PC-3 (cell line): ENCODE measurements at regions not wholly inside any gene's neighbourhood (a gene's known extent, or its start where the extent isn't known, plus 50 kb on each side); places are given as distances from the start of the nearest gene placed in this dataset.
"Not testable (repeated sequence)": the region's sequence is repeated elsewhere in the genome, so short reads cannot be mapped to it uniquely, and the experiment has no call there.

ENCODE experiments used
- ATAC-seq: fragments of 200-7000 bp; cut with Tn5 transposase; 2 replicates; pipeline ENCODE4 v1.9.1; 2020; ENCODE audit warnings: mild to moderate bottlenecking, moderate library complexity
- BruUV-seq: library from RNA; stranded (reverse); fragments of 400-500 nt; replicated peaks from 2 replicates; lab custom pipeline; 2021; lab: Mats Ljungman, UMichigan
- CTCF ChIA-PET: fragments of 300-600 bp; sonication (Branson Sonifier 250); formaldehyde crosslinking; loops from one replicate; lab custom pipeline; 2022; ENCODE audit warnings: antibody characterized with exemption; lab: Charles Lee
- POLR2A ChIA-PET: fragments of 300-600 bp; sonication (Branson Sonifier 250); formaldehyde crosslinking; loops from one replicate; lab custom pipeline; 2022; ENCODE audit warnings: antibody characterized with exemption; ENCODE audit not compliant: unreplicated experiment; lab: Charles Lee
- DNase-seq: peaks from one replicate; pipeline ENCODE4 v3.0.0-alpha.2; 2015
- H2AFZ ChIP-seq: fragments of 300-600 bp; sonication (generic); 2 replicates; pipeline ENCODE4 v1.6.0; 2016; ENCODE audit warnings: antibody characterized with exemption, low read length
- H3F3A ChIP-seq: fragments of 300-600 bp; sonication (generic); one replicate; pipeline ENCODE4 v1.6.0; 2017; ENCODE audit warnings: antibody characterized with exemption, low read length, control low read depth, mild to moderate bottlenecking; ENCODE audit not compliant: unreplicated experiment
- H3K27ac ChIP-seq: fragments of 300-600 bp; sonication (generic); 2 replicates; pipeline ENCODE4 v1.5.1; 2016; ENCODE audit warnings: mild to moderate bottlenecking, low read length
- H3K27me3 ChIP-seq: fragments of 300-600 bp; sonication (generic); 2 replicates; pipeline ENCODE4 v1.6.1; 2016; ENCODE audit warnings: low read length, mixed read lengths
- H3K36me3 ChIP-seq: fragments of 300-600 bp; sonication (generic); 2 replicates; pipeline ENCODE4 v1.6.1; 2016; ENCODE audit warnings: low read depth, mixed run types, low read length, mixed read lengths
- H3K4me1 ChIP-seq: fragments of 300-600 bp; sonication (generic); 2 replicates; pipeline ENCODE4 v1.5.1; 2016; ENCODE audit warnings: low read length; ENCODE audit not compliant: insufficient read depth
- H3K4me2 ChIP-seq: fragments of 300-600 bp; sonication (generic); 2 replicates; pipeline ENCODE4 v1.6.0; 2016; ENCODE audit warnings: low read length
- H3K4me3 ChIP-seq: fragments of 300-600 bp; sonication (generic); 2 replicates; pipeline ENCODE4 v1.5.1; 2016; ENCODE audit warnings: mild to moderate bottlenecking, low read length, mixed read lengths
- H3K79me2 ChIP-seq: fragments of 300-600 bp; sonication (generic); 2 replicates; pipeline ENCODE4 v1.6.1; 2017; ENCODE audit warnings: low read length, mixed read lengths
- H3K9ac ChIP-seq: fragments of 300-600 bp; sonication (generic); 2 replicates; pipeline ENCODE4 v1.6.0; 2016; ENCODE audit warnings: mild to moderate bottlenecking, low read length
- H3K9me2 ChIP-seq: fragments of 300-600 bp; sonication (generic); replicated peaks from 2 replicates; pipeline ENCODE4 v1.6.1; 2016; ENCODE audit warnings: mixed run types, low read length, mixed read lengths
- H3K9me3 ChIP-seq: fragments of 300-600 bp; sonication (generic); 2 replicates; pipeline ENCODE4 v1.6.1; 2016; ENCODE audit warnings: low read length, mixed read lengths
- H4K20me1 ChIP-seq: fragments of 300-600 bp; sonication (generic); 2 replicates; pipeline ENCODE4 v1.6.1; 2016; ENCODE audit warnings: low read length, mixed read lengths
- EZH2 ChIP-seq: fragments of 300-600 bp; sonication (generic); IDR thresholded peaks from one replicate; pipeline ENCODE4 v1.6.1; 2017; ENCODE audit warnings: antibody characterized with exemption, mild to moderate bottlenecking, low read length; ENCODE audit not compliant: unreplicated experiment
- EZH2phosphoT487 ChIP-seq: fragments of 300-600 bp; sonication (generic); IDR thresholded peaks from 2 replicates; pipeline ENCODE4 v1.6.1; 2018; ENCODE audit warnings: mild to moderate bottlenecking, antibody characterized with exemption, low read length, borderline replicate concordance
- intact Hi-C: fragments of 100-400 bp; cut with micrococcal nuclease; formaldehyde crosslinking; loops from 2 replicates; pipeline ENCODE4 v1.9.0; 2023
- TF ChIP-seq, protein P1 (sequence below): fragments of 300-600 bp; sonication (generic); conservative IDR thresholded peaks from 2 replicates; pipeline ENCODE4 v1.5.1; 2017; ENCODE audit warnings: antibody characterized with exemption, low read depth, mild to moderate bottlenecking, low read length

- ATAC-seq = no peak
- POLR2A ChIA-PET = no interaction called here
Measured at GRCh38 chr2:138424436-138425140, 77.0 kb upstream of the SPOPL start.

GRCh38 chr2:138426116-138426515 lies 75.5 kb upstream of the SPOPL start:
- H3K27me3 ChIP-seq, ATAC-seq, H3F3A ChIP-seq, H3K4me3 ChIP-seq, H3K9me3 ChIP-seq, CTCF ChIA-PET, H4K20me1 ChIP-seq, H3K27ac ChIP-seq, POLR2A ChIA-PET, intact Hi-C loops, H3K9ac ChIP-seq, H3K4me2 ChIP-seq, DNase-seq, H3K9me2 ChIP-seq, H2AFZ ChIP-seq, H3K79me2 ChIP-seq, H3K36me3 ChIP-seq, BruUV-seq: not testable (repeated sequence)
- H3K4me1 ChIP-seq = peaks cover 15% of the 10 kb centered on the region

More at GRCh38 chr2:138424436-138425140, 77.0 kb upstream of the SPOPL start:
- peaks cover 24% of the 10 kb centered on the region for H3K4me1 ChIP-seq
- H4K20me1 ChIP-seq = no peaks in the 10 kb centered on the region
- H3K79me2 ChIP-seq = no peaks in the 10 kb centered on the region
- H3K9ac ChIP-seq = no peak overlapping the region
- H3K27ac ChIP-seq = no peak overlapping the region
- no peaks in the 10 kb centered on the region; the same call in 1 of the 2 replicates for H3K9me3 ChIP-seq
- no peak overlapping the region for H3K4me2 ChIP-seq
- no peak for TF ChIP-seq EZH2
- TF ChIP-seq, protein P1, sequence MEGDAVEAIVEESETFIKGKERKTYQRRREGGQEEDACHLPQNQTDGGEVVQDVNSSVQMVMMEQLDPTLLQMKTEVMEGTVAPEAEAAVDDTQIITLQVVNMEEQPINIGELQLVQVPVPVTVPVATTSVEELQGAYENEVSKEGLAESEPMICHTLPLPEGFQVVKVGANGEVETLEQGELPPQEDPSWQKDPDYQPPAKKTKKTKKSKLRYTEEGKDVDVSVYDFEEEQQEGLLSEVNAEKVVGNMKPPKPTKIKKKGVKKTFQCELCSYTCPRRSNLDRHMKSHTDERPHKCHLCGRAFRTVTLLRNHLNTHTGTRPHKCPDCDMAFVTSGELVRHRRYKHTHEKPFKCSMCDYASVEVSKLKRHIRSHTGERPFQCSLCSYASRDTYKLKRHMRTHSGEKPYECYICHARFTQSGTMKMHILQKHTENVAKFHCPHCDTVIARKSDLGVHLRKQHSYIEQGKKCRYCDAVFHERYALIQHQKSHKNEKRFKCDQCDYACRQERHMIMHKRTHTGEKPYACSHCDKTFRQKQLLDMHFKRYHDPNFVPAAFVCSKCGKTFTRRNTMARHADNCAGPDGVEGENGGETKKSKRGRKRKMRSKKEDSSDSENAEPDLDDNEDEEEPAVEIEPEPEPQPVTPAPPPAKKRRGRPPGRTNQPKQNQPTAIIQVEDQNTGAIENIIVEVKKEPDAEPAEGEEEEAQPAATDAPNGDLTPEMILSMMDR = no peak
- no peak for TF ChIP-seq EZH2phosphoT487
- DNase-seq = no peak
- no peak overlapping the region for H3K4me3 ChIP-seq
- H3F3A ChIP-seq = peaks cover 4% of the 10 kb centered on the region
- intact Hi-C loops = no loop called here
- CTCF ChIA-PET = no interaction called here
- H3K27me3 ChIP-seq = no peaks in the 10 kb centered on the region
- H2AFZ ChIP-seq = no peak overlapping the region
- H3K36me3 ChIP-seq = no peaks in the 10 kb centered on the region
- no peaks in the 10 kb centered on the region for H3K9me2 ChIP-seq
- no TSS peak for BruUV-seq

- Histone ChIP-seq H3K27ac (no peak overlapping the region), H2AFZ (no peak overlapping the region), H3K27me3 (no peaks in the 10 kb centered on the region), H4K20me1 (no peaks in the 10 kb centered on the region), H3K4me1 (no peaks in the 10 kb centered on the region), H3K9me2 (no peaks in the 10 kb centered on the region), H3F3A (no peaks in the 10 kb centered on the region), H3K4me2 (no peak overlapping the region), H3K4me3 (no peak overlapping the region), H3K9ac (no peak overlapping the region), H3K9me3 (no peaks in the 10 kb centered on the region; the same call in 1 of the 2 replicates), H3K36me3 (no peaks in the 10 kb centered on the region), H3K79me2 (no peaks in the 10 kb centered on the region)
- POLR2A ChIA-PET = no interaction called here
- ATAC-seq = peak; percentile 38
- intact Hi-C loops = no loop called here
- CTCF ChIA-PET = no interaction called here
- no peak for TF ChIP-seq EZH2
- no peak for TF ChIP-seq EZH2phosphoT487
- TF ChIP-seq, protein P1 = no peak
- no peak for DNase-seq
- no TSS peak for BruUV-seq
Measured at GRCh38 chr2:138428710-138429440, 72.7 kb upstream of the SPOPL start.
